ENCODE measurements at regions not wholly inside any gene's neighbourhood (a gene's known extent, or its start where the extent isn't known, plus 50 kb on each side); places are given as distances from the start of the nearest gene placed in this dataset.

DNA sequence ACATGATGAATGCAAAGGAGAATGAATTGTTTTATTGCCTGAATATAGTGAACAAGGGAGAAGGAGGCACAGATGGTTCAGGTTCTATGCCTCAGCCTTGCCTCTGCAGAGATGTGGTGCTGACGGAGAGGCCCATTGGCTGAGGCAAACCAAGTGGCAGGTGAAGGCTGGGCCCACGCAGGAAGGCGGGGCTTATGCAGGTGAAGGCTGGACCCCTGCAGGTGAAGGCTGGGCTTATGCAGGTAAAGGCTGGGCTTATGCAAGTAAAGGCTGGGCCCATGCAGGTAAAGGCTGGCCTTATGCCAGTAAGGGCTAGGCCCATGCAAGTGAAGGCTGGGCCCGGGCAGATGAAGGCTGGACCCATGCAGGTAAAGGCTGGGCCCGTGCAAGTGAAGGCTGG, 414.7 kb downstream of the LRATD1 start:
- no peak overlapping the region for H3K9ac ChIP-seq (ENCODE audit: low read length)
- no peaks in the 10 kb centered on the region for H3K36me3 ChIP-seq (ENCODE audit: control insufficient read depth, insufficient read depth, low read length)
- no peaks in the 10 kb centered on the region for H3K27me3 ChIP-seq (ENCODE audit: control insufficient read depth, insufficient read depth, low read length)
- H3K27ac ChIP-seq (ENCODE audit: low read depth, low read length): no peak overlapping the region
- H3K4me3 ChIP-seq (ENCODE audit: low read length): no peak overlapping the region
- peaks cover 10% of the 10 kb centered on the region for H3K4me1 ChIP-seq (ENCODE audit: control insufficient read depth, insufficient read depth, low read length)

DNA sequence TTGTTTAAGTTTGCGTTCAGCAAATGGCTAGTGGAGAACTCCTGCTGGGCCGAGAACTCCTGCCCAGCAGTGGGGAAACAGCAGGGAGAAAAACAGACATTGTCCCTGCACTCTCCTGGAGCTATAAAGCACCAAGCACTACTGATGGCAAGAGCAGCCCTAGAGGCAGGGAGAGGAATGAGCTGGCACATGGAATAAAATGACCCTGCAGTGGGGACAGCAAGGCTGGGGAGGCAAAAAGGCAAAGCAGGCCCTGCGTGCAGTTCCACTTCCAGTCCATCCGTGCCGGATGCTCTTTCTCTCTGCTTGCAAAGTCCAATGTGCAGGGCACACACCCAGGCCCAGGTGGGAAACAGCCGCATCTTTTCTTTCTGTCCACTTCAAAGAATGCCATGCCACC, 415.5 kb downstream of the LRATD1 start:
- no peak overlapping the region for H3K27ac ChIP-seq (ENCODE audit: low read depth, low read length)
- no peaks in the 10 kb centered on the region for H3K36me3 ChIP-seq (ENCODE audit: control insufficient read depth, insufficient read depth, low read length)
- H3K27me3 ChIP-seq (ENCODE audit: control insufficient read depth, insufficient read depth, low read length): no peaks in the 10 kb centered on the region
- H3K9ac ChIP-seq (ENCODE audit: low read length): no peak overlapping the region
- H3K4me3 ChIP-seq (ENCODE audit: low read length): no peak overlapping the region
- H3K4me1 ChIP-seq (ENCODE audit: control insufficient read depth, insufficient read depth, low read length): peaks cover 6% of the 10 kb centered on the region

DNA sequence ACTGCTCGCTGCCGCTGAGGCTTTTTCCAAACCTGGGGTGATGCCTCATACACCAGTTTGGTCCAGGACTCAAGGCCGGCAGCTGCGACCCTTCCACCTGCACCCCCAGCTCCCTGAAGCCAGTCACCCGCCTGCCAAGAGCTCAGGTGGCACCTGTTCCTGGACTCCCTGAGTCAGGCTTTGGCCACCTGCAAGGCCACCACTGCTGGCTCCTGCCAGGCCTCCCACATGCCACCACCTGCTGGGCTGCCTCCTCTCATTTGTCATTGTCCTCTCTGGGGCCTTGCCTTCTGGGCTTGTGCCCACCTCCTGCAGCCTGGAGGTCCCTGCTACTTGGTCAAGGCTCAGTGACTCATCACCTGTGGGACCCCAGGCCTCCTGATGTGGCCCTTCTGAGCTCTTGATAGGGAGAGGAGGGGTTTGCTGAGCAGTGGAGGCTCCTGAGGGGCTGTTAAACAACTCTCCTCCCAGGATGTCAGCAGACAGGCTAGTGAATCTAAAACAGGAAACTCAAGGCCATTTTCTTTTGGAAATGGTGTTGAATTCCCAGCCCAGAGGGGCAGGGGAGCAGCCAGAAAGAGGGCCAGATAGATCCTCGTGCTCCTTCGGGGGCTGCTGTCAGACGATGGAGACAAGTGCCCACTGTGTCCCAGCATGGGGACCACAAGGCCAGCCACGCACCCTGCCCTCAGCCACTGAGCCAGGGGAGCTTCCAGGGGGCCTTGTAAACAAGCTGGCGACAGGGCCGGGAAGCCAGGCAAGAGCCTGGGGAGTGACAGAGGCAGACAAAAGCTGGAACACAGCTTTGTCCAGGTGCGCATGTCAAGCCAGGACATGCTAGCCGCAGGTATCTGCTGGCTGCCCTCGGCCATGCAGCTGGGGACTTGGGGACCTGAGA, 416.8 kb downstream of the LRATD1 start:
- no peaks in the 10 kb centered on the region for H3K27me3 ChIP-seq (ENCODE audit: control insufficient read depth, insufficient read depth, low read length)

GRCh38 chr2:15050483-15050882, 418.0 kb downstream of the LRATD1 start:
- H3K36me3 ChIP-seq (ENCODE audit: control insufficient read depth, insufficient read depth, low read length): no peaks in the 10 kb centered on the region
- no peak overlapping the region for H3K4me3 ChIP-seq (ENCODE audit: low read length)
- no peaks in the 10 kb centered on the region for H3K27me3 ChIP-seq (ENCODE audit: control insufficient read depth, insufficient read depth, low read length)
- no peak overlapping the region for H3K9ac ChIP-seq (ENCODE audit: low read length)
- no peaks in the 10 kb centered on the region for H3K4me1 ChIP-seq (ENCODE audit: control insufficient read depth, insufficient read depth, low read length)
- no peak overlapping the region for H3K27ac ChIP-seq (ENCODE audit: low read depth, low read length)

More for the DNA sequence above, 416.8 kb downstream of the LRATD1 start:
- H3K27ac ChIP-seq (ENCODE audit: low read depth, low read length): no peak overlapping the region
- H3K9ac ChIP-seq (ENCODE audit: low read length): no peak overlapping the region
- no peaks in the 10 kb centered on the region for H3K4me1 ChIP-seq (ENCODE audit: control insufficient read depth, insufficient read depth, low read length)
- no peak overlapping the region for H3K4me3 ChIP-seq (ENCODE audit: low read length)
- no peaks in the 10 kb centered on the region for H3K36me3 ChIP-seq (ENCODE audit: control insufficient read depth, insufficient read depth, low read length)

- H3K4me3 ChIP-seq (ENCODE audit: low read length): no peak overlapping the region
- no peaks in the 10 kb centered on the region for H3K4me1 ChIP-seq (ENCODE audit: control insufficient read depth, insufficient read depth, low read length)
- H3K9ac ChIP-seq (ENCODE audit: low read length): no peak overlapping the region
- H3K27ac ChIP-seq (ENCODE audit: low read depth, low read length): no peak overlapping the region
- H3K36me3 ChIP-seq (ENCODE audit: control insufficient read depth, insufficient read depth, low read length): no peaks in the 10 kb centered on the region
- H3K27me3 ChIP-seq (ENCODE audit: control insufficient read depth, insufficient read depth, low read length): no peaks in the 10 kb centered on the region
Observed at GRCh38 chr2:15053542-15053941, 421.0 kb downstream of the LRATD1 start.

GRCh38 chr2:15058015-15058720, 425.7 kb downstream of the LRATD1 start:
- Histone ChIP-seq H3K27me3 (ENCODE audit: control insufficient read depth, insufficient read depth, low read length) (no peaks in the 10 kb centered on the region), H3K36me3 (ENCODE audit: control insufficient read depth, insufficient read depth, low read length) (no peaks in the 10 kb centered on the region), H3K4me3 (ENCODE audit: low read length) (no peak overlapping the region), H3K4me1 (ENCODE audit: control insufficient read depth, insufficient read depth, low read length) (no peaks in the 10 kb centered on the region), H3K27ac (ENCODE audit: low read depth, low read length) (no peak overlapping the region), H3K9ac (ENCODE audit: low read length) (no peak overlapping the region)

GRCh38 chr2:15058721-15059157, 426.2 kb downstream of the LRATD1 start:
- Histone ChIP-seq H3K4me1 (ENCODE audit: control insufficient read depth, insufficient read depth, low read length) (no peaks in the 10 kb centered on the region), H3K9ac (ENCODE audit: low read length) (no peak overlapping the region), H3K4me3 (ENCODE audit: low read length) (no peak overlapping the region), H3K27ac (ENCODE audit: low read depth, low read length) (no peak overlapping the region), H3K36me3 (ENCODE audit: control insufficient read depth, insufficient read depth, low read length) (no peaks in the 10 kb centered on the region), H3K27me3 (ENCODE audit: control insufficient read depth, insufficient read depth, low read length) (no peaks in the 10 kb centered on the region)

DNA sequence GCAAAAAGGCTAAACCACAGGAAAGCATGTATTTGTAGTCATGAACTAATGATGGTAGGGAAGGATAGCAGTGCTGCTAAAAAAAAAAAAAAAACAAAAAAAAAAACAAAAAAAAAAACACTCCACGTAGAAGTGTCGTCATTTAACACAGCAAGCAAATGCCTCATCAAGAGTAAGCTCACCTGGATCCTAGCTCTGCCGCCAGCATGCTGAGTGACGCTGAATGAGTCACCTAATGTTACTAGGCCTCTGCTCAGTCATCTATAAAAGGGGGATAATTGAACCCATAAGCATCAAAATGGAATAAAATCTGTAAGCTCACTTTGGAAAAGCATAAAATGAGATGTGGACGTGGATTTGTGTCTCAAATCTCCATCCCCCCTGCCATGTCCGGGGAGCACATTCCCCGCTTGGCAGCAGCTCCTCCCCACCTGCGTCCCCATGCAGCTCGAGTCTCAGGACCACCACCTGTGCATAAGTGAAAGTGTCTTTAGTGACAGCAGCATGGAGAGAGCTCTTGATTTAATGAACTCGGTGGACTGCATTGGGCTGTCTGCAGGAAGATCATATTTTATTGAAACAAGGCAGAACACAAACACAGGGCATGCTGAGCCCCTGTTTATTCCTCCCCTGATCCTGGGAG, 427.5 kb downstream of the LRATD1 start:
- H3K4me1 ChIP-seq (ENCODE audit: control insufficient read depth, insufficient read depth, low read length): no peaks in the 10 kb centered on the region
- no peaks in the 10 kb centered on the region for H3K36me3 ChIP-seq (ENCODE audit: control insufficient read depth, insufficient read depth, low read length)
- no peak overlapping the region for H3K27ac ChIP-seq (ENCODE audit: low read depth, low read length)
- no peak overlapping the region for H3K9ac ChIP-seq (ENCODE audit: low read length)
- H3K4me3 ChIP-seq (ENCODE audit: low read length): no peak overlapping the region
- no peaks in the 10 kb centered on the region for H3K27me3 ChIP-seq (ENCODE audit: control insufficient read depth, insufficient read depth, low read length)

GRCh38 chr2:15061268-15061667, 428.8 kb downstream of the LRATD1 start:
- Histone ChIP-seq H3K36me3 (ENCODE audit: control insufficient read depth, insufficient read depth, low read length) (no peaks in the 10 kb centered on the region), H3K27me3 (ENCODE audit: control insufficient read depth, insufficient read depth, low read length) (no peaks in the 10 kb centered on the region), H3K27ac (ENCODE audit: low read depth, low read length) (no peak overlapping the region), H3K4me1 (ENCODE audit: control insufficient read depth, insufficient read depth, low read length) (no peaks in the 10 kb centered on the region), H3K4me3 (ENCODE audit: low read length) (no peak overlapping the region), H3K9ac (ENCODE audit: low read length) (no peak overlapping the region)

GRCh38 chr2:15066138-15066537, 433.6 kb downstream of the LRATD1 start:
- no peak overlapping the region for H3K4me3 ChIP-seq (ENCODE audit: low read length)
- H3K27me3 ChIP-seq (ENCODE audit: control insufficient read depth, insufficient read depth, low read length): no peaks in the 10 kb centered on the region
- H3K9ac ChIP-seq (ENCODE audit: low read length): no peak overlapping the region
- no peak overlapping the region for H3K27ac ChIP-seq (ENCODE audit: low read depth, low read length)
- no peaks in the 10 kb centered on the region for H3K36me3 ChIP-seq (ENCODE audit: control insufficient read depth, insufficient read depth, low read length)
- H3K4me1 ChIP-seq (ENCODE audit: control insufficient read depth, insufficient read depth, low read length): no peaks in the 10 kb centered on the region

DNA sequence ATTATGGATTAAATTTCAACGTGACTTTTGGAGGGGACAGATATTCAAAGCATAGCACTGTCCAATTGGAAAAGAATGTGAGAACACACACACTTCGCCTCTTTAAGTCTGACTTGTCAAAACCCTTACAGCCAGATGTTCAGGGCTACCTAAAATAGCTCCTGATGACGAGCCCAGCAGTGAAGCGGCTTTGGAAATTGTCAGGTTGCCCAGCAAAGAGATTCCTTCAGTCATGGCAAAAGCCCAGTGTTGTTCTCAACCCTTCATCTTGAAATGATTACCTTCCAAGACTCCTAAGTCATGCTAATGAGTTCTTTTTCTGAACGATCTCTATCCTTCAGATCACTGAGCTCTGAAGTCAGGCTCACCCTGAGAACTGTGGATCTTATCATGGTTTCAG, 436.6 kb downstream of the LRATD1 start:
- H3K9ac ChIP-seq (ENCODE audit: low read length): no peak overlapping the region

DNA sequence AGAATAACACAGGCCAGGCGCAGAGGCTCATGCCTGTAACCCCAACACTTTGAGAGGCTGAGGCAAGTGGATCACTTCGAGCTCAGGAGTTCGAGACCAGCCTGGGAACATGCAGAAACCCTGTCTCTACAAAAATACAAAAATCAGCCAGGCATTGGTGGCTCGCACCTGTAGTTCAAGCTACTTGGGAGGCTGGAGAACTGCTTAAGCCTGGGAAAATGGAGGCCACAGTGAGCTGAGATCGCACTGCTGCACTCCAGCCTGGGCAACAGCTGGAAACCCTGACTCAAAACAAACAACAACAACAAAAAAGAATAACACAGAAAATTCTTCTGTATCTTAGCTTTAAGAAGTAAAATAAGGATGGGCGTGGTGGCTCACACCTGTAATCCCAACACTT, 440.3 kb downstream of the LRATD1 start:
- Histone ChIP-seq H3K4me3 (ENCODE audit: low read length) (no peak overlapping the region), H3K36me3 (ENCODE audit: control insufficient read depth, insufficient read depth, low read length) (no peaks in the 10 kb centered on the region), H3K27ac (ENCODE audit: low read depth, low read length) (peak overlapping the region; percentile 56)

More for the DNA sequence above, 436.6 kb downstream of the LRATD1 start:
- Histone ChIP-seq H3K36me3 (ENCODE audit: control insufficient read depth, insufficient read depth, low read length) (no peaks in the 10 kb centered on the region), H3K4me3 (ENCODE audit: low read length) (no peak overlapping the region), H3K4me1 (ENCODE audit: control insufficient read depth, insufficient read depth, low read length) (no peaks in the 10 kb centered on the region), H3K27me3 (ENCODE audit: control insufficient read depth, insufficient read depth, low read length) (no peaks in the 10 kb centered on the region), H3K27ac (ENCODE audit: low read depth, low read length) (no peak overlapping the region)

More for the DNA sequence above, 440.3 kb downstream of the LRATD1 start:
- H3K27me3 ChIP-seq (ENCODE audit: control insufficient read depth, insufficient read depth, low read length): no peaks in the 10 kb centered on the region
- H3K9ac ChIP-seq (ENCODE audit: low read length): no peak overlapping the region
- no peaks in the 10 kb centered on the region for H3K4me1 ChIP-seq (ENCODE audit: control insufficient read depth, insufficient read depth, low read length)
